Right ventricle myocardium inferior (tissue), 1 donor: ENCODE measurements at regions not wholly inside any gene's neighbourhood (a gene's known extent, or its start where the extent isn't known, plus 50 kb on each side); places are given as distances from the start of the nearest gene placed in this dataset.
A peak's percentile ranks its signal among the peaks of the same experiment; 100 is the strongest.

ENCODE experiments used
- ATAC-seq: fragments of 200-7000 bp; cut with Tn5 transposase; one replicate; pipeline ENCODE4 v1.9.1; 2020; ENCODE audit warnings: mild to moderate bottlenecking, moderate library complexity
- DNase-seq: peaks from one replicate; pipeline ENCODE4 v3.0.0; 2021; ENCODE audit errors: missing footprints
- intact Hi-C: fragments of 100-400 bp; cut with DNase I; formaldehyde crosslinking; loops from one replicate; pipeline ENCODE4 v1.11.0; 2022
- donor health status: DM: no; HTN: yes; CAD: no; lungs with severe emphysema.

DNA sequence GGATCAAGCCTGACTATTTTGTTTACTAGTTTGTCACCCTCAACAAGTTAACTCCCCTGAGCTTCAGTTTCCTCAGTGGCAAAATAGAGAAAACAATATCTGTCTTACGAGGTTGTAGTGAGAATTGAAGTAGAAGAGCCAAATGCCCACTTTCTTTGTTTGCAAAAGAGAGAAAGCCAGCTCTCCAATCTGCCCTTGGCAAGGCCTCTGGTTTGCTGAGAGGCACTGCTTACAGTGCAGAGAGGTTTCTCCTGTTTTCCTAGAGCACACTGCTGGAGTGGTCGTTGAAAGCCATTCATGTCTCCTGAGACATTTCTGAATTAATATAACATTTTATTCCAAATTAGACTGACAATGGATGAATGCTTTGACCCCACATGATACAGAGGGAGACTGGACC, 260.5 kb upstream of the IGF1R start:
- intact Hi-C loops = no loop called here
- DNase-seq = no peak
- ATAC-seq = no peak

DNA sequence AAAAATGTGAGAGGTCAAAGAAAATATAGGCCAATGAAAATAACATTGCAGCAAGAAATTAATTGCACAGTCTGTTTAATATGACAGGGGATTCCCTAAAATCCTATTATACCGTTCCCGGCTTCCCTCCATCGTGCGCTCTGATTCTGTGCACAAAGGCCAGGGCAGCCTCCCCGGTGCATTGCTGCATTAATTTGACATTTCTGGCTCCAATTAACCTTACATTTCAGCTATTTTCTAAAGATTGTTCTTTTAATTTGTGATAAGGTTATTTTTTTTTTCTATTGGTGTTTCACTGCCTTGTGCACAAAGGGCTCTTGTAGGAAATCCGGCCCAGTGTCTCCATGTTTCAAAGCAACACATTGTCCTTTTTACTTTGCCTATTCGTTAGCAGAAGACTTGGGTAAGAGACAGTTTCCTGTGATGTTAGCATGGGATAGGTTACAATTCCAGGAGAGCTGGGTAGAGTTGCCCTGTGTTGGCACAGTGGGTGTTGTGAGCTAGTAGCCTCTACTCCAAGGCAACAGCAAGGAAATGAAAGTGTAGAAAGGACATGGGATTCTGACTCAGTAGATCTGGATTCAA, 257.3 kb upstream of the IGF1R start:
- no peak for DNase-seq
- intact Hi-C loops = no loop called here
- ATAC-seq = no peak

DNA sequence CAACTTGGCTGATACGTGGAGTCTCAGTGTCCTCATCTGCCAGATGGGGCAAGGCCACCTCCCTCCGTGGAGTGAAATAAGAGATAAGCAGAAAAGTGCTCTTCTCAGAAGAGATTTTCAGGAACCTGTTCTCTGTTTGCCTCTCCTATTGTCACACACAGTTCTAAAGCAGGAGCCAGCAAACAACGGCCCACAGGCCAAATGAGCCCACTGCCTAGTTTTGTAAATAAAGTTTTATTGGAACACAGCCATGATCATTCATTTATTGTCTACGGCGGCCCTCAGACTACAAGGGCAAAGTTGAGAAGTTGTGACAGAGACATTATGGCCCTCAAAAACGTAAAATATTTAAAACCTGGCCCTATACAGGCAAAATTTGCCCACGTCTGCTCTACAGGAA, 256.8 kb upstream of the IGF1R start:
- ATAC-seq (no peak), DNase-seq (no peak)
- intact Hi-C loops = no loop called here

DNA sequence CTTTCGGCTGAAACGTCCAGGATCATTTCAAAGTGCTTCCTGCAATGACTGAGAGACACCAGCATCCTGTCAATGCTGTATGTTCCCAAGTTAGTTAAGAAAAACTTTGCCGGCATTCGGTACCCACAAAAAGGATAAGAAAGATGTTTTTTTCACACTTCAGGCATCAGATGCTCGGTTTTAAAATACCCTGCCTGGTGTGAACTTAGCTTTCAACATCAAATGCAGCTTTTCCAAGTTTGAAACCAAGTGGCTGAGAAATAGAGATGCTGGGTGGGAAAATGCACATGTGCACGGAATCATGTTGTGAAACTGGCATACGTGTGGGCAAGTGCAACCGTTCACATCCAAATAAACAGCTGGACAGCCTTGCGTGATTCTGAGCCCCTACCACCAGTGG, 254.9 kb upstream of the IGF1R start:
- no peak for DNase-seq
- intact Hi-C loops = no loop called here
- no peak for ATAC-seq

DNA sequence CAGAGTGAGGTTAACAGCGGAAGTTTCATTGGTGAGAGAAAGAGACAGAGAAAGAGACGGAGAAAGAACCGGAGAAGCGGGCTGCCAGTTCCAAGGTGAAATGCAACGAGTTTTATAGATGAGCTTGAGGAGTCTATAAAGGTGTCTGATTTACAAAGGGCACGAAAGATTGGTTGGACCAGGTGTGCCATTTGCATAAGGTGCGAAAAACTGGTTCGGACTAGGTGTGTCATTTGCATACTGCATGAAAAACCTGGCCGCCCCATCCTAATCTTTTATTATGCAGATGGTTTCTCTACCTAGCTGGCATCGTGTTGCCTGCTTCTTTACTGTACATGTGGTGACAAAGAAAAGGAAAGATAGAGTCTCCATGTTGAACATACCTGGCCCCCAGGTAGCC, 253.8 kb upstream of the IGF1R start:
- DNase-seq = no peak
- ATAC-seq = no peak
- intact Hi-C loops = no loop called here

DNA sequence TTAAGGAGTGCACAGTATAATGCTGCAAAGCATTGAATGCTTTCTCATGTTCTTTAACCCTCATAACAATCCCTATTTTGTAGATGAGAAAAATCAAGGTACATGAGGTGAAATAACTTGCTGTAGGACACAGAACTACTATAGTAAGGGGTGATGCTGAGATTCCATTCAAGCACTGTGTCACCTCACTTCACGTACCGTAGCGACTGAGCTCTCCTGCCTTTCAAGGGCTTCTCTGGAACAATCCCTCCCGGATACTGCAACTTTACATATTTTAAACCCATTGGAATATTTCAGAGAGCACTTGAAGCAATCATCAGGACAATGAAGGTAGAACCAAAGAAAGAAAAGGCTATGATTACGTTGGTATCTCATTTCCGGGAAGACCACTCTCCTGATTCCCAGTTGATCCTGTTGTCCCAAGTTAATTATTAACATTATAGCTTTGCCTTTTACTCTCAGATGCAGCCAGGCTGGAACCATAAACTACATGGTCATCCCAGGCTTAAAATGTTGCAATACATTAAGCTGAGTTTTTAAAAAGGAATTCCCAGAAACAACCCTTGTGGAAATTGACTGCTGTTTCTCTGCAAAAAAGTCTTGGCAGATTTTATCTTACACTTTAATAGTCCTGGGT, 252.2 kb upstream of the IGF1R start:
- no peak for ATAC-seq
- DNase-seq = no peak
- intact Hi-C loops = no loop called here

DNA sequence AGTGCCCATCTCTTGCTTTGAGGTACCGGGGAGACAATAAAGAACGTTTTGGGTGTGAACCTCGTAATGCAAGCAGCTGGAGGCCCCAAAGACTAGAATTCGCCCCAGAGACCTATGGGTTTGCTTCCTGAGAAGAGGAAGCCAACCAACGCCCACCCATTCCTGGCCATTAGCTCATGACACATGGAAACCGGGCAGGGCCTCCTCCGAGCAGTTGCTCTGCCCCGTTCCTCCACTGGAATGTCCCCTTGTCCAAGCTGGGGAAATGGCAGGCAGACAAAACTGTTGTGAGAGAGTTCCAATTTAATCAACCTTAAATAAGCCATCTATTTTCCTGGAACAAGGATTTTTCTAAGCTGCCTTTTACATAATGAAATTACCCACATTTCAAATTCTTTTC, 250.9 kb upstream of the IGF1R start:
- peak; percentile 35 for ATAC-seq
- DNase-seq = no peak
- intact Hi-C loops = no loop called here

DNA sequence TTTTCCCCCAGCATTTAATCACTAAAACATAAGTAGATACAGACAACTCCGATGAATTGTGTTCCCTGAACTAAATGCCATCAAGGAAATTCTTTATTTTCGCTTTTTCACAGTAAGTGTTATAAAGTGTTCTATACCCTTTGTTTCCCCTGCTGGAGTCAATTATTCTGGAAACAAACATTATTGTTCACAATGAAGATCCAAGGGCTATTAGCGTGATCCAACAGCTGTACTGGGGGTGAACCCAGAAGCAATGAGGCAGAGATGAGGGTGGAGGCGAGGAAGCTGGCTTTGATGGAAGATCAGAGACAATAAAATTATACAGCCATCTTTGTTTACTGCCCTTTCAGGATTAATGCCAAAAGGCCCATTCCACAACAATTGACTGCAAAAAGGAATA, 250.3 kb upstream of the IGF1R start:
- no peak for DNase-seq
- ATAC-seq = no peak
- intact Hi-C loops = no loop called here

DNA sequence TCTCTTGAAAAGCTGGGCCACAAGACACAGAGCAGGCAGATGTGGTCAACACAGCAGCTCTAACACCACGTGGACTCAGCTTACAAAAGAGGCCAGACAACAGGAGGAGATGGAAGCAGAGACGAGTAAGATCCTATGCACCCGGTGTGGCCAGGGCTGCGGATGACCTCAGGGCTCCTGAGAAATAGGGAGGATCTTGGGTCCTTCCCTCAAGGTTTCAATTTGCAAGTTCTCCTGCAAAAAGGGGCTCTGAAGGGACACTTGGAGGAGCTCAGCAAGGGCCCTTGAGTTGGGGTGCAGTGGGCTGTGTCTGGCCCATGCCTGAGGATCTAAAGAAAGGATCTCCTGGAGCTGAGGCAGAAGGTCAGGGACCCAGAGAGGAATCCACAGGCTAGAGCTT, 249.5 kb upstream of the IGF1R start:
- DNase-seq (no peak), ATAC-seq (no peak)
- intact Hi-C loops = no loop called here

DNA sequence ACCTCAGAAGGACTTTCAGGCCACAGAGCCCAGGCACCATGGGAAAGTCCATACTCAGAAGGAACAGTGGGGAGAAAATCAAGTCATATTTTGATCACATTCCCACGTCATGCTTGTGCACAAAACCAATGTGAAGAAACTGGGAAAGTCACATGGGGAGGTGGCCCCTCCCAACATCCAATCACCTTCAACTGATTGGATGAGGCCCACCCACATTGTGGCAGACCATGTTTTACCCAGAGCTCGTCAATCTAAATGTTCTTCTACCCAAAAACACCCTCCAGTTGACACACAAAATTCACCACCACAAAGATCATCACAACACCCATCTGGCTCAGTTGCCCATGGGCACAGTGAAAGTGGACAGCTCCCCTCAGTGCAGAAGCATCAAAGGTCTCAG, 248.2 kb upstream of the IGF1R start:
- no peak for ATAC-seq
- intact Hi-C loops = no loop called here
- DNase-seq = no peak

DNA sequence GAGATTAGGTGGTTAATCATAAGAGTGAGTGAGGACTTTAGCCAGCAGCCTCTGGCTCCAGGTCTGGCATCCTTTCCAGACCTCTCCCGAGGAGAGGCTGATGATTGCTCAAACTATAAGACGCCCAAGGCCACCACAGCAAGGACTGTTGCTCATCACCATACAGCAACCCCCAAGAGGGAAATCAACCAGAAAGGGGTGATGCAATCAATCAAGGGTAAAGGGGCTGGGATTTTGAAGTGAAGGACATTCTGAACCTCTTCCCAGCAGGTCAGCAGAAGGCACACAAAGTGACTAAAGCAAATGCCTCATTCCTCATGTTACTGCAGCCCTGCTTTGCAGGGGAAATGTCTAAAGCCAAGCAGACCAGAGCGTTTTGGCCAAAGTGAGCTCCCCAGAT, 247.3 kb upstream of the IGF1R start:
- DNase-seq (no peak), ATAC-seq (peak; percentile 90)
- intact Hi-C loops = no loop called here

DNA sequence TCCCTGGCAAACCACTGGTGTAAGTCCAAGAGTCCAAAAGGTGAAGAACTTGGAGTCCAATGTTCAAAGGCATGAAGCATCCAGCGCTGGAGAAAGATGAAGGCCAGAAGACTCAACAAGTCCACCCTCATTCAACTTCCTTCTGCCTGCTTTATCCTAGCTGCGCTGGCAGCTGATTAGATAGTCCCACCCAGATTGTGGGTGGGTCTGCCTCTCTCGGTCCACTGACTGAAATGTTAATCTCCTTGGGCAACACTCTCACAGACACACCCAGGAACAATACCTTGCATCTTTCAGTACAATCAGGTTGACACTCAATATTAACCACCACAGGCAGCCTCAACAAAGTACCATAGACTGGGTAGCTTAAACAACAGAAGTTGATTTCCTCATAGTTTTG, 245.9 kb upstream of the IGF1R start:
- intact Hi-C loops = no loop called here
- no peak for ATAC-seq
- no peak for DNase-seq

DNA sequence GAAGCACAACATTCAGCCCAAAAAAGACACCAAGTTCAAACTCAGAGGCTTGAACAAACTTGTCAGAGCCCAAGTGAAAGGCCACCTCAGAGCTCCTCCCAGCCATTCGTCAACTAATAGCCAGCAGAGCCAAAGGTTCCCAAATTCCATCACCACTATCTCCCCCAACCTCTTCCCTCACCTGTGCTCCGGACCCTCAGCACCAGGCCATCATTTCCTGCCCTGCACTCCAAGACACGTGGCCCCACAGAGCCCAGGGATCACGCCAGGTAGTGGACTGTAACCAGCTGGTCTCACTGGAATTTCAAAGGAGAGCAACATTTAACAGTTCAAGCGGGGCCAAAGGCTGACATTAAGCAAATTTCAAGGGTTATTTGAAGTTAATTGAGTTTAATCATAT, 245.2 kb upstream of the IGF1R start:
- intact Hi-C loops = no loop called here
- no peak for DNase-seq
- ATAC-seq = no peak

DNA sequence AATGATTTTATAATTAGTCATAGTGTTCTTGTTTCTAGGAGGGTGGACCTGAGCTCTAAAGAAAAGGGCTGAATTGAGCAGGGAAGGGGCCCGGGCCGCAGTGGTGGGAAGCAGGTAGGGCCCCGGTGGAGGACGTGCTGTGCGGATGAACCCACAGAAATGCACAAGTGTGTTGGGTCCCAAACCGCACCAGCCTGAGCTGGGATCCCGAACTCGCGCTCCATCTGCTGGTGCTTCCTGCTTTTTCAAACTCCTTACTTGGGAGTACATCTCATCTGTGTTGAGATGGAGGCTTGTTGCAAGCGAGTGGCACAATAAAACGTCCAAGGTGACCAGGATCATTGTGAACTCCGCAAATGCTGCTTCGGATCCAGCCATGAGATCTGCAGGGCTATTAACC, 244.8 kb upstream of the IGF1R start:
- intact Hi-C loops = no loop called here
- no peak for DNase-seq
- ATAC-seq = no peak

DNA sequence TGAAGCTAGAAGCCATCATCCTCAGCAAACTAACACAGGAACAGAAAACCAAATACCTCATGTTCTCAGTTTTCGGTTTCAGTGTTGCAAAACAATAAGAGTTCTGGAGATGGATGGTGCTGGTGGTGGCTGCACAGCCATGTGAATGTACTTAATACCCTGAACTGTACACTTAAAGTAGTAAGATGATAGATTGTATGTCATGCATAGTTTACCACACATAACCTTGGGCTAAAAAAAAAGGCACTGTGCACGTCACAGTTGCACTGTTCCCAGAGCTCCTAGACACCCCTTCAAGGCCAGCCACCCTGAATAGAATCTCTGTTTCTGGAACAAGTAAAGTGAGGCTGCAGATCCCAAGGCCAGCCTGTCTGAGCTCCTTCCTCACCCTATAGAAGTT, 243.3 kb upstream of the IGF1R start:
- intact Hi-C loops = no loop called here
- no peak for DNase-seq
- no peak for ATAC-seq

DNA sequence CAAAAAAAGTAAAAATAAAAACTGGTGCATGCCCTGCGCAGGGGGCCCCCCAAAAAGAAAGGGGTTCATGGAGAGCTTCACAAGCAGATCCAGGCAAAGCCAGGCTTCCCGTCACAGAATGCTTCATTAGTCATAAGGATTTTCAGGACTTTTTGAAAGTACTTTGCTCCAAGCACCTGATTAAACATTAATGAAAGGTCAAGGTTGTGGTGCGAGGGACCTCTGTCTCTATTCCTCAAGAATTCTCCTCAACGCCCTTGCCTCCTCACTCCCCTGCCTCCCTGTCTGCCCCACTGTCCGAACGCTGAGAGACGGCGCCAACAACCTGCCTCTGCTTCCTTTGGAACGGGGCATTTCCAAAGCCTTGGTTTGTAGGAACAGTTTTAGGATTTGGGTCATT, 240.1 kb upstream of the IGF1R start:
- DNase-seq (no peak), ATAC-seq (no peak)
- intact Hi-C loops = no loop called here

DNA sequence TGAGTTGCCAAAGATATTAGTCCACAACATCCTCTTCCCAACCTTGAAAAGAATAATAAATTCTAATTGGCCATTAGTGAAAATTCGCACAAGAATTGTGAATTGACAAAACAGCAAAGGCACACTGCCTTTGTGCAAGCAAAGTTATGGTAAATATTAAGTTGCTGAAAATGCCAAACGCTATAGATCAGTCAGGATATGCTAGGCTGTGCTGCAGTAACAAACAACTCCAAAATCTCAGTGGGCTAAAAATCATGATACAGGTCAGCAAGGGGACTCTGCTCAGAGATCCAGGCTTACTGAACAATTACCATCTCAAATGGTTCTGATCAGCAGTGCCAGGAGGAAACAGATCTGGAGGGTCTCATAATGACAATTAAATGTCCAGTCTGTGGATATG, 238.0 kb upstream of the IGF1R start:
- DNase-seq (no peak), ATAC-seq (no peak)
- intact Hi-C loops = no loop called here

DNA sequence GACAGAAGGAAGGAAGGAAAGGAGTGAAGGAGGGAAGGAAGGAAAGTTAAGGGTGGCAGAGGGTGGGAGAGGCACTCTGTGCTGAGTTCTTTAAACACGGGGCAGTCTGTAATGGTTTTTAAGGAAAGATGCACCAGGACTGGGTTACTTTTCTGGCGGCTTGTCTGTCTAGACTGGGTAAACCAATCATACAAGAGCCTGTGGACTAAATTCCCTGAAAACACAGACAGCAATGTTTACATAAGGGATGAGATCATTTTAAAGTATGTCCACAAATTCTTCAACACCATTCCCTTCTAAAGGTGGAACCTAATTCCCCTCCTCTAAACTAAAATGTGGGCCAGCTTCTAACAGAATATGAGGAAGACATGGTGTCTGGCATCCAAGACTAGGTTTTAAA, 235.5 kb upstream of the IGF1R start:
- DNase-seq (no peak), ATAC-seq (no peak)
- intact Hi-C loops = no loop called here

DNA sequence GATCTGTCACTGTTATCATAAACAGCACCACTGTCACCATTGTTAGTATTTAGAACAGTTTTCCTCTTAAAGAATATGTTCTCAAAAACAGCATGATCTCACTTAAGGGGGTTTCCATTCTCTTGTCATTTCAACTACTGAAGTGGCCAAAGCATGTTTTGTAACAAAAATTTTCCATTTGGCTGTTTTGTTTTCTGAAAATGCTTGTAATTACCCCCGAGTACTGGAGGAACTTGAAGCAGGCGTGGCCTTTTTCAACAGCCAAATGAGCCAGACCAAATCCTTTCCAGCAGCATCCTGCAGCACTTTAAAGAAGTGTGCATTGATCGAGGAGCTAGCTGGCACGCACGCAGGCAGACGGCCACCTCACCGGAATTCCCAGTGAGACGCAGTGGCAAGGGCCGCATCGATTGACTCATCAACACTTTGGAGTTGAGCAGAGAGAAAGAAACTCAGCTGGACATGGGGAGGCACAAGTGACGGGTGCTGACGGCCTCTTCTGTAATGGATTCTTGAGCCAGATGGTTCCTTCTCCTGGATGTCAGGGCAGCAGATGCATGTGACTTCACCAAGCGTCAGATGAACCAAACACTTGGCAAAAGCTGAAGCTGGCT, 234.3 kb upstream of the IGF1R start:
- ATAC-seq = peak; percentile 75
- no peak for DNase-seq
- intact Hi-C loops = no loop called here

DNA sequence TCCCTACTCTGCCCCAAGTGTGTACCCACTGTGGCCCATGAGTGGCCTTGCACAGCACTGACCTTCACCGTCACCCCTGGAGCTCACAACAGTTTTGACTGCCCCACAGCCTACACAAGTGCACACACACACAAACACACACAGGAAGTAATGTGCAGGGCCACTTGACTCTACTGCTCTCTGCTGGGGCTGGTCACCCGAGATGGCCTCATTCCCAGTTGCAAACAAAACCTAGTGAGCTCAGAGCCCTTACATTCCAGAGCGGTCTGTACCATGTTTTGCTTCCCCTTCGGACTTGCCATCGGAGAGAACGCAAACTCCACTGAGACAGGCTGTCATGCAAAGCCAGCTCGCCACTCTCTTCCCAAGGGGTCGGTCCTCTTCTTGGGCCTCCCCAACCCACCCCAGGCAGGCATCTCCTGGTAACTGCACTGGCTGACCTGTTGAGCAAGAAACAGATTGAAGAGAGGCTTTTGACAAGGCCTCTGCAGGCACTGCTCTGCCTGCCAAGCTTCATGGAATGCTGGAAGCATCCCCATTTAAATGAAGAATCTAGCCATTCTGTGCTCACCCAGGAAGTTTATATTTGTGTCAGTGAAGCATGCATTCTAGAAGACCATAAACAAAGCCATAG, 232.0 kb upstream of the IGF1R start:
- intact Hi-C loops = no loop called here
- ATAC-seq = no peak
- no peak for DNase-seq

DNA sequence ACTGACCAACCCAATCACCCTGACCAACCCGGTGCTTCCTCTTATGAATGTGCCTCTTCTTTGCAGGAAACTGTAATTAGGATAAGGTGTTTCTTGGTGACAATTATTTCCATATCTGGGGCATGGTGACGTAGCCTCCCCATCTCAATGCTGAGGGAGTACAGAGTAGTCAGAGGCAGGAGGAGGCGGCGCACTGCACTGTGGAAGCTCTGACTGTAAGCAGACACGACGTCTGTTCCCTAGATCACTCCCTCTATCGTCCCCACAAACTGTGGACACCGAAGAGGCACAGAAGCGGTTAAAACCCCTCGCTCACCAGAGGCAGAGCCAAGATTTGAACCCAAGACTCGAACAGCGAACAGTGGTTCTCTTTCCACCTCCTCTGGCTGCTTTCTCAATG, 231.0 kb upstream of the IGF1R start:
- ATAC-seq = no peak
- no peak for DNase-seq
- intact Hi-C loops = no loop called here
